Natural killer cell (primary cell): ENCODE measurements at regions not wholly inside any gene's neighbourhood (a gene's known extent, or its start where the extent isn't known, plus 50 kb on each side); places are given as distances from the start of the nearest gene placed in this dataset.

ENCODE experiments used
- ATAC-seq, 3 donors: fragments of 150-1000 bp in 2 of 3; fragments of 200-7000 bp in 1 of 3; cut with Tn5 transposase; 1 replicate in 1 of 3; 2 replicates in 2 of 3; pipeline ENCODE4 v1.10.0; 2021; ENCODE audit warnings: mild to moderate bottlenecking in 2 of 3, moderate library complexity in 2 of 3
- DNase-seq, 2 donors: peaks; one replicate each; pipeline versions ENCODE4 v3.0.0 to v3.0.0-alpha.2; 2013 to 2021; ENCODE audit warnings: mixed read lengths in 1 of 2
- H3K27ac ChIP-seq: one replicate; pipeline ENCODE4 v1.5.1; 2013; ENCODE audit warnings: mild to moderate bottlenecking, low read length
- H3K27me3 ChIP-seq: one replicate; pipeline ENCODE4 v1.6.1; 2013; ENCODE audit warnings: low read length; ENCODE audit not compliant: control insufficient read depth, insufficient read depth
- H3K36me3 ChIP-seq: one replicate; pipeline ENCODE4 v1.6.1; 2013; ENCODE audit warnings: low read length; ENCODE audit not compliant: control insufficient read depth, insufficient read depth
- H3K4me1 ChIP-seq: one replicate; pipeline ENCODE4 v1.6.1; 2013; ENCODE audit warnings: low read length; ENCODE audit not compliant: control insufficient read depth, insufficient read depth
- H3K4me3 ChIP-seq: one replicate; pipeline ENCODE4 v1.5.1; 2013; ENCODE audit warnings: low read length
- H3K9me3 ChIP-seq: one replicate; pipeline ENCODE4 v1.6.1; 2013; ENCODE audit warnings: low read length; ENCODE audit not compliant: control insufficient read depth, insufficient read depth
- H3K27ac Mint-ChIP-seq, 2 donors: one replicate each; pipeline ENCODE4 v1.8.0; 2022; ENCODE audit warnings: mild to moderate bottlenecking in 2 of 2, mixed read lengths in 2 of 2, moderate library complexity in 1 of 2
- H3K27me3 Mint-ChIP-seq, 2 donors: one replicate each; pipeline ENCODE4 v1.8.0; 2022; ENCODE audit warnings: low read depth in 2 of 2, mixed read lengths in 2 of 2
- H3K36me3 Mint-ChIP-seq: one replicate; pipeline ENCODE4 v1.8.0; 2022; ENCODE audit warnings: mixed read lengths
- H3K4me1 Mint-ChIP-seq, 2 donors: one replicate each; pipeline ENCODE4 v1.8.0; 2022; ENCODE audit warnings: mixed read lengths in 2 of 2
- H3K4me3 Mint-ChIP-seq: one replicate; pipeline ENCODE4 v1.8.0; 2022; ENCODE audit warnings: mild to moderate bottlenecking, moderate library complexity, mixed read lengths
- H3K9me3 Mint-ChIP-seq, 2 donors: one replicate each; pipeline ENCODE4 v1.8.0; 2022; ENCODE audit warnings: mixed read lengths in 2 of 2
- WGBS: methylation state at CpG from one replicate; pipeline ENCODE4 v1.1.7; 2013; ENCODE audit warnings: missing lambda C conversion rate; ENCODE audit not compliant: insufficient coverage; 5-methylcytosine and 5-hydroxymethylcytosine counted together
- intact Hi-C: fragments of 100-400 bp; cut with micrococcal nuclease; formaldehyde crosslinking; loops from one replicate; pipeline ENCODE4 v1.14.2; 2022
- TF ChIP-seq, protein P1 (sequence below): fragments of 200-600 bp; IDR thresholded peaks from one replicate; pipeline ENCODE4 v1.8.0; 2022; ENCODE audit warnings: antibody characterized with exemption

DNA sequence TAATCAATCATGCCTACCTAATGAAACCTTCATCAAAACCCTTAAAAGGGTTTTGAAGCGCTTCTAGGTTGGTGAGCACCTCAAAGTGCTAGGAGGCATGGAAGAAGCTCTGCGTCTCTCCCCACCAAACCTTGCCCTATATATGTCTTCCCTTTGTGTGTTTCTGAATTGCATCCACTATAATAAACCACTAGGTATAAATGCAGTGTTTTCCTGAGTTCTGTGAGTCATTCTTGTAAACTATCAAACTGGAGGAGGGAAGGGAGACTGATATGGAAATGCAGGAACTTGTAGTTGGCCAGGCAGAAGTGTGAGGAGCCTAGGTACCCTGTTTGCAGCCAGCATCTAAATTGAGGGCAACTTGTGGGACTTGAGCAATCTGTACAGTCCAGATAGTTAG is 698.8 kb downstream of the DOK5 start:
- no peaks in the 10 kb centered on the region for H3K36me3 ChIP-seq
- Mint-ChIP-seq H3K4me3 (no peak overlapping the region), H3K27me3 (no peaks in the 10 kb centered on the region), H3K27ac (no peak overlapping the region), H3K4me1 (no peaks in the 10 kb centered on the region), H3K9me3 (peaks cover 7 to 13% of the 10 kb centered on the region in 2 donors), H3K36me3 (no peaks in the 10 kb centered on the region)
- intact Hi-C loops: no loop called here
- no peaks in the 10 kb centered on the region for H3K27me3 ChIP-seq
- H3K27ac ChIP-seq: no peak overlapping the region
- H3K9me3 ChIP-seq: peaks cover 4% of the 10 kb centered on the region
- no peak for ATAC-seq
- TF ChIP-seq, protein P1, sequence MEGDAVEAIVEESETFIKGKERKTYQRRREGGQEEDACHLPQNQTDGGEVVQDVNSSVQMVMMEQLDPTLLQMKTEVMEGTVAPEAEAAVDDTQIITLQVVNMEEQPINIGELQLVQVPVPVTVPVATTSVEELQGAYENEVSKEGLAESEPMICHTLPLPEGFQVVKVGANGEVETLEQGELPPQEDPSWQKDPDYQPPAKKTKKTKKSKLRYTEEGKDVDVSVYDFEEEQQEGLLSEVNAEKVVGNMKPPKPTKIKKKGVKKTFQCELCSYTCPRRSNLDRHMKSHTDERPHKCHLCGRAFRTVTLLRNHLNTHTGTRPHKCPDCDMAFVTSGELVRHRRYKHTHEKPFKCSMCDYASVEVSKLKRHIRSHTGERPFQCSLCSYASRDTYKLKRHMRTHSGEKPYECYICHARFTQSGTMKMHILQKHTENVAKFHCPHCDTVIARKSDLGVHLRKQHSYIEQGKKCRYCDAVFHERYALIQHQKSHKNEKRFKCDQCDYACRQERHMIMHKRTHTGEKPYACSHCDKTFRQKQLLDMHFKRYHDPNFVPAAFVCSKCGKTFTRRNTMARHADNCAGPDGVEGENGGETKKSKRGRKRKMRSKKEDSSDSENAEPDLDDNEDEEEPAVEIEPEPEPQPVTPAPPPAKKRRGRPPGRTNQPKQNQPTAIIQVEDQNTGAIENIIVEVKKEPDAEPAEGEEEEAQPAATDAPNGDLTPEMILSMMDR: no peak
- DNase-seq: no peak
- H3K4me3 ChIP-seq: no peak overlapping the region
- H3K4me1 ChIP-seq: no peaks in the 10 kb centered on the region
- WGBS: 50% methylated on average over 2 of the region's 2 CpGs

DNA sequence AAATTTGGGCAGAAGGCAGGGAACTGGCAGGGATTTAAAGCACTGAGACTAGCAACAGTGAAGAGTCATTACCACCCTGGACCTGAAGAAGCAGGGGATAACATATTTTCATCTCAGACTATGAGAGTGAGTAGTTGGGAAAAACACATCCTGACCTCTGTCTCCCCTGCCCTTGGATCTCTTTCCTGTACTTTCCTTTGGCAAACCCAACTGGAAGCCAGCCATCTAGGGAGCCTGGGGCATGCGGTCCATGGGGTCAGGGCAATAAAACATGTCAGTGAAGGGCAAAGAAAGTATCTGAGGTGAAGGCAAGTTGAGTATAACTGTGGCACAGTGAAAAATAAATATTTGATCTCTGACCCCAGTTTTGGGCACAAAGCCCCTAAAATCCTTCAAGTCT is 698.2 kb downstream of the DOK5 start:
- no peak overlapping the region for H3K27ac ChIP-seq
- Mint-ChIP-seq H3K27me3 (no peaks in the 10 kb centered on the region), H3K4me3 (no peak overlapping the region), H3K4me1 (no peaks in the 10 kb centered on the region), H3K27ac (no peak overlapping the region), H3K9me3 (peaks cover 7 to 13% of the 10 kb centered on the region in 2 donors), H3K36me3 (no peaks in the 10 kb centered on the region)
- 86% methylated on average over 1 of the region's 1 CpG for WGBS
- H3K4me1 ChIP-seq: no peaks in the 10 kb centered on the region
- TF ChIP-seq, protein P1: no peak
- no peak for DNase-seq
- no peak for ATAC-seq
- no peak overlapping the region for H3K4me3 ChIP-seq
- peaks cover 4% of the 10 kb centered on the region for H3K9me3 ChIP-seq
- intact Hi-C loops: no loop called here
- no peaks in the 10 kb centered on the region for H3K36me3 ChIP-seq
- H3K27me3 ChIP-seq: no peaks in the 10 kb centered on the region

DNA sequence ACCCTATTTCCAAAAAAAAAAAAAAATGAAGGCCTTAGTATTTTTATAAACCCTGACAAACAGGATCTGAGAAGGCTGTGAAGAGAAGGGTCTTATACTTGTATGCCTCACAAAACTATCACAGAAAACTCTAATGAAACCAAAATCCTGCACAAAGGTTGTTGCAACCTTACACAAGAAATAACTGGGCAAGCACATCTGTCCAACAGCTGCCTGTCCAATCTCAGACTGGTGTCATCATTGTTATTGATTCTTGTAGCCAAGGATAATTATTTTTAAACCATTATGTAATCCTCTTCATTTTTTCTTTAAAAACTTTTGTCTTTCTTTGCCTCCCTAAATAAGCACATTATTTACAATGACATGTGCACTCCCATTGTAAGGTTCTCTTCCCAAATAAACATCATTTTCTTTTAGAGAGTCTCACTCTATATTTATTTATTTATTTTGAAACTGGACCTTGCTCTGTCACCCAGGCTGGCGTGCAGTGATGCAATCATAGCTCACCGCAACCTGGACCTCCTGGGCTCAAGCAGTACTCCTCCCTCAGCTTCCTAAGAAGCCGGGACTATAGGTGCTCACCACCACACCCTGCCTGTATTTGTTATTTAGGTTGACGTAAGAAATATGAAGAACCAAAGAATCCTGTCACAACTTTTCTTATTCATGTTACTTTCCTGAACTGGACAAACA is 697.1 kb downstream of the DOK5 start:
- 86% methylated on average over 2 of the region's 4 CpGs for WGBS
- no peaks in the 10 kb centered on the region for H3K27me3 ChIP-seq
- Mint-ChIP-seq H3K4me3 (no peak overlapping the region), H3K27me3 (no peaks in the 10 kb centered on the region), H3K36me3 (no peaks in the 10 kb centered on the region), H3K27ac (no peak overlapping the region), H3K4me1 (no peaks in the 10 kb centered on the region), H3K9me3 (peaks cover 7 to 13% of the 10 kb centered on the region in 2 donors)
- DNase-seq (no peak), ATAC-seq (no peak)
- intact Hi-C loops: no loop called here
- TF ChIP-seq, protein P1: no peak
- H3K36me3 ChIP-seq: no peaks in the 10 kb centered on the region
- no peaks in the 10 kb centered on the region for H3K4me1 ChIP-seq
- H3K9me3 ChIP-seq: peaks cover 1% of the 10 kb centered on the region
- H3K4me3 ChIP-seq: no peak overlapping the region
- H3K27ac ChIP-seq: no peak overlapping the region

DNA sequence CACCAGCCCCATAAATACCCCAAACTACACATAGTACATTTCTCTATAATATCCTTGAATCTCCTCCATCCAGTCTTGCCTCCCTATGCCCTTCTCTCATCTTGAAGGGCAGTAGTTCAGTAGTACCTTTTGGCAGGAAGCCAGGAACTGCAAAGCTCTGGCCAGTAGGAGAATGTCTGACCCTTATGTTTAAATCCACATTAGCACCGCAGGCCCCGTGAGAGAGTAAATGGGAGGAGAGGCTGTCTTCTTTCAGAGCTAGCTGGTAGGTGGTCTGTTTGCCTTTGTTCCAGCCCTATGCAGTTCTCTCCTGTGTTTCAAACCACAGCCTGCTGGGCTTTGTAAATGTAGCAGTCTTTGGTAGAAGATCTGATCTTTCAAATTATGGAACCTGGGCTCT is 690.7 kb downstream of the DOK5 start:
- Histone ChIP-seq H3K4me3 (no peak overlapping the region), H3K27ac (no peak overlapping the region), H3K9me3 (no peaks in the 10 kb centered on the region), H3K4me1 (no peaks in the 10 kb centered on the region), H3K27me3 (no peaks in the 10 kb centered on the region), H3K36me3 (no peaks in the 10 kb centered on the region)
- no peaks in the 10 kb centered on the region for H3K27me3 Mint-ChIP-seq
- 39% methylated on average over 2 of the region's 2 CpGs for WGBS
- TF ChIP-seq, protein P1: no peak
- peaks cover 7 to 9% of the 10 kb centered on the region in 2 donors for H3K9me3 Mint-ChIP-seq
- ATAC-seq: no peak
- no peak overlapping the region for H3K27ac Mint-ChIP-seq
- no peaks in the 10 kb centered on the region for H3K36me3 Mint-ChIP-seq
- H3K4me3 Mint-ChIP-seq: no peak overlapping the region
- intact Hi-C loops: no loop called here
- no peak for DNase-seq
- no peaks in the 10 kb centered on the region for H3K4me1 Mint-ChIP-seq
